NCI-H2171 treated with DMSO at 0.1 percent for 48 hours (cell line): ENCODE measurements at regions not wholly inside any gene's neighbourhood (a gene's known extent, or its start where the extent isn't known, plus 50 kb on each side); places are given as distances from the start of the nearest gene placed in this dataset.
"Not testable (repeated sequence)": the region's sequence is repeated elsewhere in the genome, so short reads cannot be mapped to it uniquely, and the experiment has no call there.

Experiments used
- DNase-seq: peaks from one replicate; lab custom pipeline; 2025; lab: John Stamatoyannopoulos, UW

DNA sequence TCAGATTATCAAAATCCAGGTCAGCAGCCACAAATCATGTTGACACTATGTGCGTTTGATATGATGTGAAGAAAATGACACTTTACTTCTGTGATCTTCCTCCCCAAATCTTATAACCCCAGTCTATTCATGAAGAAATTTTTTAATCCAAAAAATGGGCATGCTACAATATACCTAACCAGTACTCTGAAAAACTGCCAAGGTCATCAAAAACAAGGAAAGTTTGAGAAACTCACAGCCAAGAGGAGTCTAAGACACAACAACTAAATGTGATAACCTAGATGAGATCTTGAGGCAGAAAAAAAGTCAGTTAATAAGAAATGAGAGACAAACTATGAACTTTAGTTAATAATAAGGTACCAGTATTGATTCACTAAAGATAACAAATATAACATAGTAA lies 200.6 kb upstream of the IRAK1BP1 start:
- no peak for DNase-seq

DNA sequence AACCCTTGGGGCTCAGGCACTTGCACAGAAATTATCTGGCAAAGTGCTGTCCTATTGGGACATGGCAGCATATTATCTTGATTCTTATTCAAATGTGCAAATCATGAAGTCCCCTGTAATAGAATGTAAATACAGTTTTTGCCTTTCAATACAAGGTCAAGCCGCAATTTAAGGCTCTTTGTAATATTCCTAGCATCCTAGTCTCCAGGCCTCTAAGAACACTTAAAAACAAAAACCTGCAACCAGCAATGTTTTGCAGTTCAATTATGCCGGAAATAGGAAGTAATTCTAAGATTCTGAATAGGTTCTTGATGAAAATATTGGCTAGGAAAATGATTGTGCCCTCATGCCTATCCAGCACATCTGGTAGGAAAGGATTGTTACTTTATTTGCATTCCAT lies 197.2 kb upstream of the IRAK1BP1 start:
- DNase-seq, result no peak

DNA sequence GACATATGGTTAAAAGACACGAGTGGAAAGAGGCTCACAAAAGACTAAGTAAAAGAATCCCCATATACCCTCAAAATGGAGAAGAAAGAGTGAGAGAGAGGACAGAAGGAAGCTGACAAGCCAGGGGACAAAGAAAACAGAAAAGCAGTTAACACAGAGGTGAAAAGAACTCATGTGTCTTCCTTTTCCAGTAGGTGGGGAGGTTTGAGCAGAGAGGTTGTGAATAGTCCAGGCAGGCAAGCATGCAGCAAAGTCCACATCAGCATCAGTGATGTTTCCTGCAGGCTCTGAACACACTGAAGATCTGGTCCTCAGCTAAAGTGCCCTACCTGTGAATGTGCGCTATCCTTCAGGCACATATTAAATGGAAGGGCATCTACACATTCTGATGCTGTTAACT lies 196.5 kb upstream of the IRAK1BP1 start:
- no peak for DNase-seq

- DNase-seq, result not testable (repeated sequence)
Measured at GRCh38 chr6:78676069-78677007, 191.0 kb upstream of the IRAK1BP1 start.

GRCh38 chr6:78688668-78689067 lies 178.7 kb upstream of the IRAK1BP1 start:
- DNase-seq, result no peak

DNA sequence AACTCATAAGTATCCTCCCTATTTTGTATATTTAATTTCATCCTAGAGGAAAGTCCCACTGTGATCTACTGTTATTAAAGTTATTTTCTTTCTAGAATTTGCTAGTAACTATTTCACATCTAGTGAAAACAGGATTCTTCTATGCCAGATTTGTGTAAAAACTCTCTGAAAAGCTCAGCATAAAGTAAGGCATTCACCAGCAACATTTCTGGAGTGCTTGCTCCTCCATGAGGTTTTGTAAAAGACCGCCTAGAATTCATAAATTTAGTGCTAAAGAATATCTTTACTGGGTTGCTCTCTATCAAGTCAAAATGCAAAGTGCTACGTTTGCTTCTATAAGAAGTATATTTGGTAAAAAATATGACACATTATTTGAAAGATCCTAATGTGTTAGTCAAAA lies 173.5 kb upstream of the IRAK1BP1 start:
- no peak for DNase-seq

- DNase-seq, result not testable (repeated sequence)
Measured at GRCh38 chr6:78694628-78695027, 172.7 kb upstream of the IRAK1BP1 start.

- DNase-seq, result no peak
Measured at GRCh38 chr6:78700991-78701390, 166.4 kb upstream of the IRAK1BP1 start.

GRCh38 chr6:78701407-78701806 lies 165.9 kb upstream of the IRAK1BP1 start:
- no peak for DNase-seq

DNA sequence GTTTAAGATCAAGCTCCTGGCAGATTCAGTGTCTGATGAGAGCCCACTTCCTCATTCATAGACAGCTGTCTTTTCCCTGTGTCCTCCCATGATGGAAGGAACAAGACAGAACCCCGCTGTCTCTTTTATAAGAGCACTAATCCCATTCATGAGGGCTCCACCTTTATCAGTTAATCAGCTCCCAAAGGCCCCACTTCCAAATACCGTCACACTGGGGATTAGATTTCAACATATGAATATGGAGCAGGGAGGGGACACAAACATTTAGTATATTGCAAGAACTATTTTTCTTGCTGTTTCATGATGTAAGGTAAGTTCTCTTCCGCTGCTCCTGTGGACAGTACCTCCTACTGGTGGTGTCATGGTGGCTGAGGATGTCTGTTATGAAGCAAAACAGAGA lies 158.3 kb upstream of the IRAK1BP1 start:
- DNase-seq, result no peak

DNA sequence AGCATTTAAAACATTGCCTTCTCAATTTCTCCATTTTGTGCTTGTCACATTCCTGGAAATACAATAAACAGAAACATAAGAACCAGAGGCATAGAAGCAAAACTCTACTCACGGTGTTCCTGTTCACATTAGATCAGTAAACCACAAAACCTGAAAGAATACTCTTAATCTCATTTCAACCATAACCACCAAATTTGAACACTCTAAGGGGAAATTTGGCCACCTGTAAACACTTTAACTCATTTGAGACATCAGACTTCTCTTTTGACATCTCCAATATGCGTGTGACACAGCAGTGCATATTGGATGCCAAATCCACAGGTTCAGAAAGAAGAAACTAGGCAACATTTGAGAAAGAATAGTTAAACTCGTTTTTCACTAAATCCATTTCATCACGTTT lies 153.8 kb upstream of the IRAK1BP1 start:
- no peak for DNase-seq

- DNase-seq, result no peak
Measured at GRCh38 chr6:78744144-78744543, 123.2 kb upstream of the IRAK1BP1 start.

GRCh38 chr6:78746457-78746856 lies 120.9 kb upstream of the IRAK1BP1 start:
- DNase-seq, result no peak

DNA sequence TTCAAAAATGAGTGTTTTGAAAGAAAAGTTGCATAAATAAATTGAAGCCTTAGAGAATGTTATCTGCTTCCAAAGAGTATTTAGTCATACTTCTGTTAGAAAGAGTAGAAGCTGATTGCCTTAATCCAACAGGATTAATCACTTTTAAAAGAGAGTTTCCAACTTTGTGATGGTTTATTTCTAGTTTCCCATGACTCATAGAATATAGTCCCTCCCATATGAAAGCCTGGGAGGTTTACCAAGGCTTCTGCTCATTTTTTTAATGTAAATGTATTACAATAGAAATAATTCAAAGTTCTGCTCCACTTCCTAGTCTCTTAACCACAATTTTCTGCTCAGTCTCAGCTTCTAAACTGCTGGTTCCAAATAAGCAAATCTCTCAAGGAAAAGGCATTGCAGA lies 118.0 kb upstream of the IRAK1BP1 start:
- DNase-seq, result no peak

DNA sequence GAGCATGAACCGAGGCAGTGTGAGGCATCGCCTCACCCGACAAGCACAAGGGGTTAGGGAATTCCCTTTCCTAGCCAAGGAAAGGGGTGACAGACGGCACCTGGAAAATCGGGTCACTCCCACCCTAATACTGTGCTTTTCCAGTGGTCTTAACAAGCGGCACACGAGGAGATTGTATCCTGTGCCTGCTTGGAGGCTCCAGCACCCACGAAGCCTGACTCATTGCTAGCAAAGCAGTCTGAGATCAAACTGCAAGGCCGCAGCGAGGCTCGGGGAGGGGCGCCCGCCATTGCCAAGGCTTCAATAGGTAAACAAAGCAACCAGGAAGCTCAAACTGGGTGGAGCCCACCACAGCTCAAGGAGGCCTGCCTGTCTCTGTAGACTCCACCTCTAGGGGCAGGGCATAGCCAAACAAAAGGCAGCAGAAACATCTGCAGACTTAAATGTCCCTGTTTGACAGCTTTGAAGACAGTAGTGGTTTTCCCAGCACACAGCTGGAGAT lies 109.0 kb upstream of the IRAK1BP1 start:
- DNase-seq, result not testable (repeated sequence)

- no peak for DNase-seq
Measured at GRCh38 chr6:78768271-78768670, 99.1 kb upstream of the IRAK1BP1 start.

DNA sequence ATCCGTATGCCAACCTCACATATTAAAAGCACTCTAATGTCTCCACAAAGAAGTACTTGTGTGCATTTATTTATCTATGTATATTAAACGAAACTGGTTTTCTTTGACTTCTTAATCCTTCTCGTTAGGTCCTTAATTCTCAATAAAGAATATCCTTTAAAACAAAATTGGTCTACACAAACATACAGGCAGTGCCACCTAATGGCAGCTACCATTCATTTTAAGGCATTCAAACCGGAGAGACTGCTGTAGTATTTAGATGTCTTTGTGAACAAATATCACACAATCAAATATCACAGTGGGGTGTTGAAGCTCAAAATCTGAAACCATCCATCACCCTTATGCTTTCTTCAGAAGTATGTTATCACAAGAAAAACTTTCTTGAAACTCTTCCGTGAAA lies 96.6 kb upstream of the IRAK1BP1 start:
- DNase-seq, result no peak

GRCh38 chr6:78771586-78771985 lies 95.8 kb upstream of the IRAK1BP1 start:
- no peak for DNase-seq

- DNase-seq, result no peak
Measured at GRCh38 chr6:78781001-78781400, 86.3 kb upstream of the IRAK1BP1 start.

- DNase-seq, result not testable (repeated sequence)
Measured at GRCh38 chr6:78783366-78783765, 84.0 kb upstream of the IRAK1BP1 start.

DNA sequence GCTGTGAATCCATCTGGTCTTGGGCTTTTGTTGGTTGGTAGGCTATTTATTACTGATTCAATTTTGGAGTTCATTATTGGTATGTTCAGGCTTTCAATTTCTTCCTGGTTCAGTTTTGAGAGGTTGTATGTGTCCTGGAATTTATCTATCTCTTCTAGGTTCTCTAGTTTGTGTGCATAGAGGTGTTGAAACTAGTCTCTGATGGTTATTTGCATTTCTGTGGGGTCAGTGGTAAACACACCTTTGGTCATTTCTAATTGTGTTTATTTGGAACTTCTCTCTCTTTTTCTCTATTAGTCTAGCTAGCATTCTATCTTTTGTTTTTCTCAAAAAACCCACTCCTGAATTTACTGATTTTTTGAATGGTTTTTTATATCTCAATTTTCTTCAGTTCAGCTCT lies 70.1 kb upstream of the IRAK1BP1 start:
- no peak for DNase-seq

GRCh38 chr6:78799682-78800081 lies 67.7 kb upstream of the IRAK1BP1 start:
- DNase-seq, result no peak

GRCh38 chr6:78806792-78807191 lies 60.6 kb upstream of the IRAK1BP1 start:
- not testable (repeated sequence) for DNase-seq
